GM10248 (cell line): ENCODE measurements at regions not wholly inside any gene's neighbourhood (a gene's known extent, or its start where the extent isn't known, plus 50 kb on each side); places are given as distances from the start of the nearest gene placed in this dataset.

Experiments
- CTCF ChIA-PET: fragments of 300-600 bp; sonication (Branson Sonifier 250); formaldehyde crosslinking; extraction: SDS; loops from one replicate; lab custom pipeline; 2021; ENCODE audit warnings: antibody characterized with exemption; lab: Yijun Ruan, JAX
- POLR2A ChIA-PET: fragments of 350-650 bp; sonication (Branson Sonifier 250); formaldehyde crosslinking; extraction: SDS; loops from one replicate; lab custom pipeline; 2020; ENCODE audit warnings: antibody characterized with exemption; lab: Yijun Ruan, JAX
- DNase-seq: peaks from one replicate; pipeline ENCODE4 v3.0.0; 2012; ENCODE audit errors: extremely low spot score
- TF ChIP-seq, protein P1 (sequence below): IDR thresholded peaks from 2 replicates; pipeline ENCODE4 v1.5.1; 2012; ENCODE audit warnings: mild to moderate bottlenecking, low read depth; ENCODE audit errors: extremely low read depth, missing control alignments, control extremely low read depth

DNA sequence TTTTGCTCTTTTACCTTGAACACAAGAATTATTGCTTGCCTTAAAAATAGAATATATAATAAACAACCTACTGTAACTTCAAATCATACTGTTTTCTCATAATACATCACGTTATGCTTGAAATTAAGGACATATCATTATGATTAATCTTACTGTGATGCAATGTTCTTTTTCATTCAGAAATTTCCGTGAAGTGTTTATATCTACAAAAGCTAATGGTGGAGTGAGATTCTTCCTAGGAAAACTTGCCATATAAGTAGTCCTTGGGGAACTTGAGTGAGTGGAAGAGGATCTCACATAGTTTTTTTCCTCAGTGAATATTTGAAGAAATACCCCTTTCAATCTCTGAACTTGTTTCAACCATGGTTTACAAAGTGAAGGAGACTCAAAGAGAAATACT, 498.7 kb upstream of the CBLB start:
- DNase-seq = no peak
- TF ChIP-seq, protein P1, sequence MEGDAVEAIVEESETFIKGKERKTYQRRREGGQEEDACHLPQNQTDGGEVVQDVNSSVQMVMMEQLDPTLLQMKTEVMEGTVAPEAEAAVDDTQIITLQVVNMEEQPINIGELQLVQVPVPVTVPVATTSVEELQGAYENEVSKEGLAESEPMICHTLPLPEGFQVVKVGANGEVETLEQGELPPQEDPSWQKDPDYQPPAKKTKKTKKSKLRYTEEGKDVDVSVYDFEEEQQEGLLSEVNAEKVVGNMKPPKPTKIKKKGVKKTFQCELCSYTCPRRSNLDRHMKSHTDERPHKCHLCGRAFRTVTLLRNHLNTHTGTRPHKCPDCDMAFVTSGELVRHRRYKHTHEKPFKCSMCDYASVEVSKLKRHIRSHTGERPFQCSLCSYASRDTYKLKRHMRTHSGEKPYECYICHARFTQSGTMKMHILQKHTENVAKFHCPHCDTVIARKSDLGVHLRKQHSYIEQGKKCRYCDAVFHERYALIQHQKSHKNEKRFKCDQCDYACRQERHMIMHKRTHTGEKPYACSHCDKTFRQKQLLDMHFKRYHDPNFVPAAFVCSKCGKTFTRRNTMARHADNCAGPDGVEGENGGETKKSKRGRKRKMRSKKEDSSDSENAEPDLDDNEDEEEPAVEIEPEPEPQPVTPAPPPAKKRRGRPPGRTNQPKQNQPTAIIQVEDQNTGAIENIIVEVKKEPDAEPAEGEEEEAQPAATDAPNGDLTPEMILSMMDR = no peak
- POLR2A ChIA-PET = no interaction called here
- CTCF ChIA-PET = no interaction called here

- ChIA-PET POLR2A (no interaction called here), CTCF (interaction anchor here (1.2 kb wide), 2 partner anchors 24 to 25 kb away, joined by 3 read pairs; no protein-coding TSS in a partner anchor)
- DNase-seq = no peak
- TF ChIP-seq, protein P1 = no peak
Observed at GRCh38 chr3:106371221-106371970, 502.6 kb upstream of the CBLB start.

GRCh38 chr3:106371971-106372805, 503.4 kb upstream of the CBLB start:
- ChIA-PET CTCF (interaction anchor here (1.1 kb wide), 1 partner anchor 12 kb away, joined by 3 read pairs; no protein-coding TSS in a partner anchor), POLR2A (no interaction called here)
- TF ChIP-seq, protein P1 = no peak
- DNase-seq = no peak

DNA sequence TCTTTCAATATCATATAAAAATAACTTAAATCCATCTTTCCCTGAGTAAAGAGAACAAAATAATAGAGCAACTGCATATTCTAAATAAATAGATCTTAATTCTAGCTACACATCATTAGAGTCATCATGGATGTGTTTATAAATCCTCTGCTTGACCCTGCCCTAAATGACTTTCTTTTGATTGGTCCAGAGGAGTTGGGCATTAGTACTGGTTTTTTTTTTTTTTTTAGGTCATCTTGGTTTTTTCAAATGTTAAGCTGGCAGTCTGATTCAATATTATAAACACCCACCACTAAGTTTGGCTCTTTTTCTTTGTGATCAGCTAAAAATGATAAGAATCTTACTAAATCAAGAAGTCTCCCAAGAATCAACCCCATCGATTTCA, 504.0 kb upstream of the CBLB start:
- CTCF ChIA-PET = interaction anchor here (1.1 kb wide), 1 partner anchor 11 kb away, joined by 3 read pairs; no protein-coding TSS in a partner anchor
- TF ChIP-seq, protein P1 = no peak
- POLR2A ChIA-PET = no interaction called here
- no peak for DNase-seq

DNA sequence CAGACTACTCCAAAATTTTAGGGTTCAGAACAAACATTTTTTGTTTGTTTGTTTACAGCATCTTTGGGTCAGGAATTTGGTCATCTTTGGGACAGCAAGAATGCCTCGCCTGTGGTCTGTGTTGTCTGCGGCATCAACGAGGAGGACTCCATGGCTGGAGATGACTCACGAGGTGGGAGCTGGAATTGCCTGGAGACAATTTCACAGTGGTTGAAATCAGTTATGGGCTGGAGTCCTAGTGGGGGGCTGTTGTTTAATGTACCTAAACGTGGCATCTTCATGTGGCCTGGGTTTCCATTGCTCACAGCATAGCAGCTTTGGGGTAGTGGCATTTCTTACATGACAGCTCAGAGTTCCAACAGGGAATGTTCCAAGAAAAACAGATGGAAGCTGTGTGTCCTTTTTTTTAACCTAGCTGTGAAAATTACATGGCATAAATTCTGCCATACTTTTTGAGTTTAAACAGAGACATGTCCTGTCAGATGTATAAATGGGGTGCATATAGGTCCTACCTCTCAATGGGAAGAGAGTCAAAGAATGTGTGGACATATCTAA, 507.3 kb upstream of the CBLB start:
- no peak for DNase-seq
- POLR2A ChIA-PET = no interaction called here
- CTCF ChIA-PET = interaction anchor here (1.8 kb wide), 1 partner anchor 16 kb away, joined by 5 read pairs; no protein-coding TSS in a partner anchor
- TF ChIP-seq, protein P1 = no peak

GRCh38 chr3:106379251-106379750, 510.5 kb upstream of the CBLB start:
- ChIA-PET CTCF (interaction anchor here (1.2 kb wide), 1 partner anchor 13 kb away, joined by 10 read pairs; no protein-coding TSS in a partner anchor), POLR2A (no interaction called here)
- TF ChIP-seq, protein P1 = no peak
- DNase-seq = no peak
